BLaER1 treated with 17β-estradiol and CSF1 and Interleukin-3, amounts not matched to agents 10 nM and 100 nM (cell line): ENCODE measurements at regions not wholly inside any gene's neighbourhood (a gene's known extent, or its start where the extent isn't known, plus 50 kb on each side); places are given as distances from the start of the nearest gene placed in this dataset.

Source experiments
- H3K27ac ChIP-seq, 11 experiments: shearing (Covaris generic); formaldehyde crosslinking; 2 replicates each; pipeline ENCODE4 v1.8.1; 2022
- H3K27me3 ChIP-seq, 11 experiments: shearing (Covaris generic); formaldehyde crosslinking; 2 replicates each; pipeline ENCODE4 v1.8.1; 2022
- H3K36me3 ChIP-seq, 11 experiments: shearing (Covaris generic); formaldehyde crosslinking; 2 replicates each; pipeline ENCODE4 v1.8.1; 2022
- H3K4me1 ChIP-seq, 10 experiments: shearing (Covaris generic); formaldehyde crosslinking; 2 replicates each; pipeline ENCODE4 v1.8.1; 2022
- H3K4me2 ChIP-seq, 11 experiments: shearing (Covaris generic); formaldehyde crosslinking; 2 replicates each; pipeline ENCODE4 v1.8.1; 2022
- H3K4me3 ChIP-seq, 10 experiments: shearing (Covaris generic); formaldehyde crosslinking; 2 replicates each; pipeline ENCODE4 v1.8.1; 2022
- H3K9ac ChIP-seq, 11 experiments: shearing (Covaris generic); formaldehyde crosslinking; 2 replicates each; pipeline ENCODE4 v1.8.1; 2022
- H3K9me3 ChIP-seq, 11 experiments: shearing (Covaris generic); formaldehyde crosslinking; replicated peaks in 1 of 11; 2 replicates each; pipeline ENCODE4 v1.8.1; 2022
- H4K20me1 ChIP-seq, 11 experiments: shearing (Covaris generic); formaldehyde crosslinking; 2 replicates each; pipeline ENCODE4 v1.8.1; 2022
- Cebpa-rat ChIP-seq, 11 experiments: shearing (Covaris generic); IDR thresholded peaks; 2 replicates each; pipeline ENCODE4 v1.8.1; 2022

GRCh38 chr6:126797981-126798380, 320.5 kb upstream of the RSPO3 start:
- no peak overlapping the region for H3K4me3 ChIP-seq
- no peaks in the 10 kb centered on the region for H4K20me1 ChIP-seq
- no peaks in the 10 kb centered on the region for H3K36me3 ChIP-seq
- H3K9me3 ChIP-seq: no peaks in the 10 kb centered on the region
- H3K27me3 ChIP-seq: no peaks in the 10 kb centered on the region
- no peak for TF ChIP-seq Cebpa-rat (IDR thresholded peaks at IDR 0.05)
- no peak overlapping the region for H3K27ac ChIP-seq
- H3K4me1 ChIP-seq: no peaks in the 10 kb centered on the region
- H3K4me2 ChIP-seq: no peak overlapping the region
- H3K9ac ChIP-seq: no peak overlapping the region

GRCh38 chr6:126803769-126804168, 314.7 kb upstream of the RSPO3 start:
- Histone ChIP-seq H3K36me3 (no peaks in the 10 kb centered on the region), H3K4me2 (no peak overlapping the region), H4K20me1 (no peaks in the 10 kb centered on the region), H3K27me3 (no peaks in the 10 kb centered on the region), H3K27ac (no peak overlapping the region), H3K9ac (no peak overlapping the region), H3K4me3 (no peak overlapping the region), H3K9me3 (no peaks in the 10 kb centered on the region), H3K4me1 (peaks cover 0 to 4% (median 0%) of the 10 kb centered on the region in 10 experiments; a peak in 1 of 20 replicates)
- TF ChIP-seq Cebpa-rat (IDR thresholded peaks at IDR 0.05): no peak

- no peaks in the 10 kb centered on the region for H3K9me3 ChIP-seq
- no peaks in the 10 kb centered on the region for H4K20me1 ChIP-seq
- no peak overlapping the region for H3K9ac ChIP-seq
- no peak for TF ChIP-seq Cebpa-rat (IDR thresholded peaks at IDR 0.05)
- H3K4me1 ChIP-seq: peaks cover 0 to 4% (median 0%) of the 10 kb centered on the region in 10 experiments; a peak in 1 of 20 replicates
- no peaks in the 10 kb centered on the region for H3K27me3 ChIP-seq
- H3K4me2 ChIP-seq: no peak overlapping the region
- no peak overlapping the region for H3K27ac ChIP-seq
- H3K4me3 ChIP-seq: no peak overlapping the region
- H3K36me3 ChIP-seq: no peaks in the 10 kb centered on the region
Observed at GRCh38 chr6:126804332-126805064, 314.0 kb upstream of the RSPO3 start.

DNA sequence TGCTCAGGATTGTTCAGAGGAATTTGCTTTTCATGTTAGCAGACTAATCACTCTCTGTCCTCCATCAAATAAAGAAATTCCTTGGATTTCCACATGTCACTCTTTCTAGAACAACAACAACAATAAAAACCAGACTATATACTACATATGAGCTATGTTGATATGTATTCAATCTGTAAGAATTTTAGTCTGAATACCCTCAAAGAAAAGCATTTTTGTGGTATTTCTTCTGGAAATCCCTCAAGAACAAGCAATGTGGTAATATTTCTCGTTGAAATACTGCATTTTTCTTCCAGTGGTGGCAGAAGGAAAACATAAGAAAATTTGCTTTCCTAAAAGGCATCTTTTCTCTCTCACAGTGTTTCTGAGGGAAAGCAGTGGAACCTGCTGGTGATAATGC, 312.6 kb upstream of the RSPO3 start:
- Histone ChIP-seq H3K4me1 (peaks cover 0 to 4% (median 0%) of the 10 kb centered on the region in 10 experiments; a peak in 1 of 20 replicates), H3K27ac (no peak overlapping the region), H3K9ac (no peak overlapping the region), H3K4me2 (no peak overlapping the region), H3K36me3 (no peaks in the 10 kb centered on the region), H3K4me3 (no peak overlapping the region), H3K9me3 (no peaks in the 10 kb centered on the region), H3K27me3 (no peaks in the 10 kb centered on the region), H4K20me1 (no peaks in the 10 kb centered on the region)
- TF ChIP-seq Cebpa-rat (IDR thresholded peaks at IDR 0.05): no peak

- H3K27me3 ChIP-seq: no peaks in the 10 kb centered on the region
- no peak overlapping the region for H3K9ac ChIP-seq
- no peak overlapping the region for H3K4me3 ChIP-seq
- no peak overlapping the region for H3K4me2 ChIP-seq
- TF ChIP-seq Cebpa-rat (IDR thresholded peaks at IDR 0.05): no peak
- H3K9me3 ChIP-seq: no peaks in the 10 kb centered on the region
- no peak overlapping the region for H3K27ac ChIP-seq
- H4K20me1 ChIP-seq: no peaks in the 10 kb centered on the region
- H3K4me1 ChIP-seq: peaks cover 0 to 4% (median 0%) of the 10 kb centered on the region in 10 experiments; a peak in 1 of 20 replicates
- no peaks in the 10 kb centered on the region for H3K36me3 ChIP-seq
Observed at GRCh38 chr6:126807876-126808275, 310.6 kb upstream of the RSPO3 start.

- Histone ChIP-seq H3K27me3 (no peaks in the 10 kb centered on the region), H3K27ac (no peak overlapping the region), H3K9me3 (no peaks in the 10 kb centered on the region), H3K9ac (no peak overlapping the region), H3K4me1 (no peaks in the 10 kb centered on the region), H3K36me3 (no peaks in the 10 kb centered on the region), H4K20me1 (no peaks in the 10 kb centered on the region), H3K4me2 (no peak overlapping the region), H3K4me3 (no peak overlapping the region)
- TF ChIP-seq Cebpa-rat (IDR thresholded peaks at IDR 0.05): no peak
Observed at GRCh38 chr6:126811321-126811720, 307.1 kb upstream of the RSPO3 start.

GRCh38 chr6:126812010-126812409, 306.5 kb upstream of the RSPO3 start:
- Histone ChIP-seq H3K9ac (no peak overlapping the region), H4K20me1 (no peaks in the 10 kb centered on the region), H3K9me3 (no peaks in the 10 kb centered on the region), H3K27ac (no peak overlapping the region), H3K27me3 (no peaks in the 10 kb centered on the region), H3K4me1 (no peaks in the 10 kb centered on the region), H3K4me3 (no peak overlapping the region), H3K4me2 (no peak overlapping the region), H3K36me3 (no peaks in the 10 kb centered on the region)
- TF ChIP-seq Cebpa-rat (IDR thresholded peaks at IDR 0.05): no peak

- Histone ChIP-seq H4K20me1 (no peaks in the 10 kb centered on the region), H3K4me2 (no peak overlapping the region), H3K27ac (no peak overlapping the region), H3K4me1 (no peaks in the 10 kb centered on the region), H3K27me3 (no peaks in the 10 kb centered on the region), H3K4me3 (no peak overlapping the region), H3K36me3 (no peaks in the 10 kb centered on the region), H3K9ac (no peak overlapping the region), H3K9me3 (no peaks in the 10 kb centered on the region)
- no peak for TF ChIP-seq Cebpa-rat (IDR thresholded peaks at IDR 0.05)
Observed at GRCh38 chr6:126812651-126813050, 305.8 kb upstream of the RSPO3 start.

GRCh38 chr6:126820634-126821033, 297.8 kb upstream of the RSPO3 start:
- no peak overlapping the region for H3K4me2 ChIP-seq
- H3K9ac ChIP-seq: no peak overlapping the region
- H3K27ac ChIP-seq: no peak overlapping the region
- H4K20me1 ChIP-seq: no peaks in the 10 kb centered on the region
- no peak for TF ChIP-seq Cebpa-rat (IDR thresholded peaks at IDR 0.05)
- no peaks in the 10 kb centered on the region for H3K4me1 ChIP-seq
- H3K9me3 ChIP-seq: no peaks in the 10 kb centered on the region
- no peaks in the 10 kb centered on the region for H3K27me3 ChIP-seq
- no peaks in the 10 kb centered on the region for H3K36me3 ChIP-seq
- no peak overlapping the region for H3K4me3 ChIP-seq

- no peak overlapping the region for H3K4me2 ChIP-seq
- TF ChIP-seq Cebpa-rat (IDR thresholded peaks at IDR 0.05): no peak
- H3K4me1 ChIP-seq: no peaks in the 10 kb centered on the region
- no peak overlapping the region for H3K4me3 ChIP-seq
- no peaks in the 10 kb centered on the region for H4K20me1 ChIP-seq
- H3K9me3 ChIP-seq: no peaks in the 10 kb centered on the region
- H3K9ac ChIP-seq: no peak overlapping the region
- H3K27ac ChIP-seq: no peak overlapping the region
- no peaks in the 10 kb centered on the region for H3K36me3 ChIP-seq
- H3K27me3 ChIP-seq: no peaks in the 10 kb centered on the region
Observed at GRCh38 chr6:126821706-126822105, 296.8 kb upstream of the RSPO3 start.
